ENCODE measurements at regions not wholly inside any gene's neighbourhood (a gene's known extent, or its start where the extent isn't known, plus 50 kb on each side); places are given as distances from the start of the nearest gene placed in this dataset.
A peak's percentile ranks its signal among the peaks of the same experiment; 100 is the strongest.

- DNase-seq (ENCODE audit: low read depth), result no peak
Measured at GRCh38 chr5:133686566-133686965, 74.2 kb upstream of the FSTL4 start.

GRCh38 chr5:133685402-133686018 is 73.2 kb upstream of the FSTL4 start:
- no peak for DNase-seq (ENCODE audit: low read depth)

DNA sequence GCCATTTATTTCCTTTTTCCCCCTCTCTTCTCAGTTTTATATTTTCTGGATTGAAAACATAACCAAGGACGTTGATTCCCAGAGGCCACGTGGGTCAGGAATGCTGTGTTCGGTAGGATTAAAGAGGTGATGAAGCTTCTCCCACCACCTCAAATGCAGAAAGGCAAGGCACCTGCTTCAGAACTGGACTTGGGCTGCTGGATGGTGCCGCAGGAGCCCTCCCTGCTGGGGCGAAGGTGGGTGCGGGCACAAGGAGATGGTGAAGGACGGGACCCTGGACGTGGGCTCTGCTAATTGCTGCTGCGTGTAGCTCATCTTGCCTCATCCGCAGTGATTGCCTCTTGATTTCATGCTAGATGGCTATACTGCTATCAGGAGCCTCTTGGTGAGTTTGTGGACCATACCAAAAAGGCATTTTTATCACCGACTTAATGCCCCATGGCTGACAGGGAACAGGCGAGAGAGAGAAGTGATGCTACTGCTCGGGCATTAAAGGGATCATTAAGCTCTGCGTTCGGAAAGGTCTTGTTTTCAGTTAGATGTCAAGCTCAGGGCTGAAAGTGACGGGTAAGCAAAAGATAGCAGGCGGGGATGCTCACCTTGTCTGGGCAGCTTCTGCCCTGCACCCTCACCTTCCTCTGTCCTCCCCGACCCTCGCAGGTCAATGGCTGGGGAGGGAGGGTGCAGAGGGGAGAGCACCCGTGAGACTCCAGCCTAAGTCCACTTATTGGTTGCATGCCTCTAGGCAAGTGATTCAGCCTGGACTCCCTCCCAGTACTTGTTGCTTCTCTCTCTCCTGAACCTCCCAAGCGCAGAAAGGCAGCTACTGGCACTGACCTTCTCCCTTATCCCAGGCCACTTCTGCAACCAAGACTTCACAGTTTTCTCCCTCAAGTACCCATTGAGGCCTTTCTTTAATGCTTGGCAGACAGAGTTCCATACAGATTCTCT is 71.6 kb upstream of the FSTL4 start:
- DNase-seq (ENCODE audit: low read depth), result no peak

GRCh38 chr5:133682451-133682850 is 70.1 kb upstream of the FSTL4 start:
- DNase-seq (ENCODE audit: low read depth), result no peak

- DNase-seq (ENCODE audit: low read depth), result no peak
Measured at GRCh38 chr5:133681896-133682295, 69.6 kb upstream of the FSTL4 start.

- DNase-seq (ENCODE audit: low read depth), result no peak
Measured at GRCh38 chr5:133680830-133681565, 68.7 kb upstream of the FSTL4 start.

GRCh38 chr5:133679534-133679933 is 67.2 kb upstream of the FSTL4 start:
- DNase-seq (ENCODE audit: low read depth), result no peak

- no peak for DNase-seq (ENCODE audit: low read depth)
Measured at GRCh38 chr5:133675376-133676154, 63.2 kb upstream of the FSTL4 start.

DNA sequence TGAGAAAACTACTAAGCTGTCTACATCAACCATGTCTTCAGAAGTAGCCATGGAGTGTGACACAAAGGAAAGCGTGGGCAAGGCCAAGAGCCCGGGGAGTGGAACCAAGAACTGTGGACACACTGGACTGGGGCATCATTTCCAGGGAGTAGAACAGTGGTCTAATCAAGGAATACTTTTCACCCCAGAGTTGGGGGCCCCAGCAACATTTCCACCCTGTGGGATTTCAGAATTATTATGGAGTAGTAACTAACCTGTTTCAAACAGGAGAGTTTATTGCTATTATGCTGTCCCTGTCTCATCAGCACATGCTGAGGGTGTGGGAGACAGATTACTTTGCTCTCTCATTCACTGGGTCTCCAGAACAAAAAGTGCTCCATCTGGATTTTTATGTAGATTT is 58.0 kb upstream of the FSTL4 start:
- no peak for DNase-seq (ENCODE audit: low read depth)

- no peak for DNase-seq (ENCODE audit: low read depth)
Measured at GRCh38 chr5:133669472-133669871, 57.1 kb upstream of the FSTL4 start.

DNA sequence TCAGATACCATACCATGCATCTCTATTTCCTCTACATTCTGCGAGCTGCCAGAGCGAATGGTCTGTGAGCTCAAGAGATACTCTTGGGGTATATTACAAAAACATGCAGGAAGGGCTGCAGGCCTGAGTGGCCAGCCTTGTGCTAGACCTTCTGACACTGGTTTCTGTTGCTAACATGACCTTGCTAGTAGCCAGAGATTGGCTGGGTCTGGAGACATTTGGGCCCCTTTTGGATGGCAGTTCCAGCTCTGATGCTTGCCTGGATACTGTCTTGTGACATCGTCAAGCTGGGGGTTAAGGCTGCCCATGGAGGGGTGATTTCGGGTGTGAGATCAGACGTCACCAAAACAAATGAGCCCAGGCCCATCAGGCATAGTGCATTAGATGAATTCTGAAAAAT is 56.1 kb upstream of the FSTL4 start:
- no peak for DNase-seq (ENCODE audit: low read depth)

- no peak for DNase-seq (ENCODE audit: low read depth)
Measured at GRCh38 chr5:133667217-133667616, 54.9 kb upstream of the FSTL4 start.

DNA sequence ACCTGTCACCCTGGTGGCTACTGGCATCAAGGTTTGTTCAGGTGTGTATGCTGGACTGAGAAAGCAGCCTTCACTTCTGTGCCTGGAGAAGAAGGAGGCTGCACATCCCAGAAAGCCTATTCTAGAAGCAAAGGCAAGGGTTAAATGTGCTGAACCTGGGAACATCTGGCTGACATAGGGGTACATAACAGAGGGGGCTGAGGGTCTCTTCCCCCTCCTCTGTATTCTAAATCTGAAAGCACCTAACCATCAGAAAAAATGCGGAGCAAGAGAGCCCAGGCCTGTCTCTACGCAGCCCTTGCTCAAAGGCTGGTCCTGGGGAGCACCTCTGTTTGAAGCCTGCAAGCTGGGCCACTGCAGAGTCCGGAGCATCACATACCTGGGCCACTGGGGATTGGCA is 53.2 kb upstream of the FSTL4 start:
- DNase-seq (ENCODE audit: low read depth), result no peak

- peak; percentile 32 for DNase-seq (ENCODE audit: low read depth)
Measured at GRCh38 chr5:133664422-133664821, 52.1 kb upstream of the FSTL4 start.

GRCh38 chr5:133663397-133664054 is 51.2 kb upstream of the FSTL4 start:
- no peak for DNase-seq (ENCODE audit: low read depth)

- DNase-seq (ENCODE audit: low read depth), result no peak
Measured at GRCh38 chr5:133662578-133662977, 50.2 kb upstream of the FSTL4 start.

Data from stromal cell of bone marrow (primary cell).